ENCODE measurements at regions not wholly inside any gene's neighbourhood (a gene's known extent, or its start where the extent isn't known, plus 50 kb on each side); places are given as distances from the start of the nearest gene placed in this dataset.
"Not testable (repeated sequence)": the region's sequence is repeated elsewhere in the genome, so short reads cannot be mapped to it uniquely, and the experiment has no call there.

DNA sequence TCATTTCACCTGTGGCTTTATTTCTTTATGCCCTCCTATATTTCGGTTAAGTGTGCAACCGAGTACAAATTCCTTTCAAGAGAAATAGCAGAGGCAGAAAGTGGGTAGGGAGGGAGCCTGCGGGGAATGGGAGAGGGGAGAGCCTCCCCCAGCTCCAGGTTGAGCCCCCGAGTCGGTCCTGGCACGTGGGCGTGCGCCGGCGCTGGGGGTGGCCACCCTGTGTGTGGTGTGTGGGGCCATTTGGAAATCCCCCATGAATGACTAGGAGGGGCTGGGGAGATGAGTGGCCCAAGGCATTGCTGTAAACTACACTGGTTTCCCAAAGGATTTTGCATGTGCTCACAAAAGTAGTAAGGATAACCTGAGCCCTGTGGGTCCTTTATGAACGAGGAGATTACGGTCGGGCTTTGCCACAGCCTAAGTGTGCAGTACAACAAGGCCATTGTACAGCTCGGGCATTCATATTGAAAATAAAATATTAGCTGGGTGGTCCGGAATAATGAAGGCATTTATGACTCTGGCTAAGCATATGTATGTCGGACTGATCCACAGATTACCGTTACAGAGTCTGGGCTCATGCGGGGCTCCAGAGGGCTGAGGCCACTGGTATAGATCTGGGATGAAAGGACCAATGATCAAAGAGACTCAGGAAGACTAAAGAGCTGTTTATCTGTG, 84.5 kb upstream of the RALGAPA2 start:
- no peak for DNase-seq (ENCODE audit: low read depth)

GRCh38 chr20:20795721-20796120, 83.3 kb upstream of the RALGAPA2 start:
- no peak for DNase-seq (ENCODE audit: low read depth)

GRCh38 chr20:20795119-20795518, 82.7 kb upstream of the RALGAPA2 start:
- no peak for DNase-seq (ENCODE audit: low read depth)

- no peak for DNase-seq (ENCODE audit: low read depth)
Observed at GRCh38 chr20:20793591-20793990, 81.1 kb upstream of the RALGAPA2 start.

- DNase-seq (ENCODE audit: low read depth) = no peak
Observed at GRCh38 chr20:20791664-20792568, 79.5 kb upstream of the RALGAPA2 start.

DNA sequence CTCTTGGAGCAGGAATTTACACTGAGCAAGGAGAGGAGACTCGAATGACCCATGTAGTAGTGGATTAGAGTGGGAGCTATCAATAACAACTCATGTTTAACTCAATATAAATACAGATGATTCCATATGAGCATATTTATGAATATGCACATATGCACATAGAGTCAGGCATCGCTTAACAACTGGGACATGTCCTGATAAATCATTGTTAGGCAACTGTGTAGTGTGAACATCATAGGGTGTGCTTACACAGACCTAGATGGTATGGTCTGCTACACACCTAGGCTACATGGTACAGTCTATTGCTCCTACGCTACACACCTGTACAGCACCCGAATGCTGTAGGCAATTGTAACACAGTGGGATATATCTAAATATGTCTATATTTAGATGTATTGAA, 75.9 kb upstream of the RALGAPA2 start:
- DNase-seq (ENCODE audit: low read depth) = no peak

DNA sequence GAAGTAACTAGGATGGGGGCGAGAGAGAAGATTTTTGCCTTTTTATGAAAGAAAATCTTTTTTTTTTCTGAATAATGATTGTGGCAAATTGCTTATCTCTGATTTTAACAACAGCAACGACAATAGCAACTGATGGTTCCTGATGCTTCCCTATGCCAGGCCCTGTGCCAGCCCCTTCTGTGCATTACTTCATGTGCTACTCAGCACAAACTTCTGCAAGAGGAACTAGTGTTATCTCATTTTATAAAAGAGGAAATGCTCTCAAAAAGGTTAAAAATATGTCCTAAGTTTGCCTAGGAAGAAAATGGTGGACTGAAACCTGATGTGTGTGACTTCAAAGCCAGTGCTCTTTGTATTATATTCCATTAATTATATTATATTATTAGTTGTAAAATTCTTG, 74.0 kb upstream of the RALGAPA2 start:
- no peak for DNase-seq (ENCODE audit: low read depth)

GRCh38 chr20:20785226-20785625, 72.8 kb upstream of the RALGAPA2 start:
- DNase-seq (ENCODE audit: low read depth) = no peak

DNA sequence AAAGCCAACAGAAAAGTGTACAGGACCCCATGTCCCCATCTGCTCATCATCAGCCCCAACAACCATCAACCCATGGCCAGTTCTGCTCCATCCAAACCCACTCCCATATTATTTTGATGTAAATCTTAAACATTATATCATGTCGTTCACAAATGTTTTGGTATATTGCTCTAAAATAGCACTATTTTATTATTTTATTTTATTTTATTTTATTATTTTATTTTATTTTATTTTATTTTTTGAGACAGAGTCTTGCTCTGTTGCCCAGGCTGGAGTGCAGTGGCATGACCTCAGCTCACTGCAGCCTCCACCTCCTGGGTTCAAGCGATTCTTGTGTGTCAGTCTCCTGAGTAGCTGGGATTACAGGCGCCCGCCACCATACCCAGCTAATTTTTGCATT, 72.0 kb upstream of the RALGAPA2 start:
- DNase-seq (ENCODE audit: low read depth) = not testable (repeated sequence)

GRCh38 chr20:20783450-20783849, 71.0 kb upstream of the RALGAPA2 start:
- DNase-seq (ENCODE audit: low read depth) = no peak

DNA sequence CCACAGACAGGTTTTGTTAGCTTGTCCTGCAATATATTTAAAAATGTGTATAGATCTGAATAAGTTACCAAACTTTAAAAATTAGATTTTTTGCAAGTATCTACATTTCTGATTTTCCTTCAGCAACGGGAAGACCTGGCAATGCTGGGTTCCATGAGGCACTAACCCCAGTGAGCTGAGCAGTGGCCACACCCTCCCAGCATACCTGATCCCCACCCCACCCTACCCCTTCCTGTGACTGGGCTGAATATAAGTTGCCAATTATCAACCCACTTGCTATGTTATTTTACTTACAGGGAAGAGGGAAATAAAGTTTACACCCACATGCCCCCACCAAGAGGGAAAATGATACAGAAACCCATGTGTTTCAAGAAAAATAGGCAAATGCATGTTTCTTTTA, 70.3 kb upstream of the RALGAPA2 start:
- no peak for DNase-seq (ENCODE audit: low read depth)

DNA sequence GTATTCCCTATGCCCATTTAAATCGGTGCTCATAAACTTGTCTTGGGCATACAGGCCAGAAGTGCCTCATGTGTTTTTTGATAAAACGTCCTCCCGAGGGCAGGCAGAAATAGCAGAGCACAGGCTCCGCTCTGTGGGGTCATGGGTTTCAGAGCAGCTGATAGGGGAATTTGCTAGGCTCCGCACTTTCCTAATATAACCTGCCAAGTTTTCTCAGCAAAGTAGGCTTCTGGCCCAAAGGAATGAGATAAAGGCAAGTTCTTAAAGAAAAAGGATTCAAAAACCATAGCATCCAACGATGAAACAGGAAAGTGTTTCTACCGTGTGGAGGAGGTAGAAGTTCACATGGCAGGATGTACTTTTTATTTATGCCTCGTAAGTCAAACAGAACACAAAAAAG, 69.8 kb upstream of the RALGAPA2 start:
- no peak for DNase-seq (ENCODE audit: low read depth)

- no peak for DNase-seq (ENCODE audit: low read depth)
Observed at GRCh38 chr20:20781029-20781428, 68.6 kb upstream of the RALGAPA2 start.

DNA sequence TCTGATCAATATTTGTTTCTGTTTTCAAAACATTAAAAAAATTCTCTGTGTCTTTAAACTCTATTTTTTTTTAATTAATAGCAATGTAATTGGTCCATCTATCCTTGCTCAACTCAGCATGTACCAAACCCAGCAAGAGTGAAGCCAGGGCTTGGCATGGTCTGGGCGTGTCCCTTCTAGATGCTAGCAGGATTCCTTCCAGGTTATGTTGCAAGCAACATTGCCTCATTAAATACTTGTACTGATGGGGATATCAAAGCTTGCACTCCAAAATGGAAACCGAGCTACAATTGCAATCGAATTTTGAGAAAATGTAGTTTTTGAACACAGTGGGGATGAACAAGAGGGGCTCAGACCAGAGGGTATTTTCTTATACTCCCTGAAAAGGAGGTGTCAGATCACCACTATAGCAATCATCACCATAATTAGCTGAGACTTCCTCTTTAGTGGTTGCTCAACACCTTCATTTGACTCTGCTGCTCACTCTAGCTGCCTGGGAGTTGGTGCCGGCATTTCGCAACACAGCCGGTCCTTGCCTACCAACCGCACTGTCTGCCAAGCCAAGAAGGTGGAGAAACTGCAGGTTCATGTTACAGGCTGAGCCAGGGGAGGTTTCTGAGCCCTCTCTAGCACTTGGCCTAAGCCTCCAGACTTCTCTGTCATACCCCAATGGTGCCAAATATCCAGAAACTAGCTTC, 67.8 kb upstream of the RALGAPA2 start:
- peak; percentile 50 for DNase-seq (ENCODE audit: low read depth)

GRCh38 chr20:20778676-20779075, 66.2 kb upstream of the RALGAPA2 start:
- DNase-seq (ENCODE audit: low read depth) = no peak

GRCh38 chr20:20772497-20773085, 60.1 kb upstream of the RALGAPA2 start:
- no peak for DNase-seq (ENCODE audit: low read depth)

DNA sequence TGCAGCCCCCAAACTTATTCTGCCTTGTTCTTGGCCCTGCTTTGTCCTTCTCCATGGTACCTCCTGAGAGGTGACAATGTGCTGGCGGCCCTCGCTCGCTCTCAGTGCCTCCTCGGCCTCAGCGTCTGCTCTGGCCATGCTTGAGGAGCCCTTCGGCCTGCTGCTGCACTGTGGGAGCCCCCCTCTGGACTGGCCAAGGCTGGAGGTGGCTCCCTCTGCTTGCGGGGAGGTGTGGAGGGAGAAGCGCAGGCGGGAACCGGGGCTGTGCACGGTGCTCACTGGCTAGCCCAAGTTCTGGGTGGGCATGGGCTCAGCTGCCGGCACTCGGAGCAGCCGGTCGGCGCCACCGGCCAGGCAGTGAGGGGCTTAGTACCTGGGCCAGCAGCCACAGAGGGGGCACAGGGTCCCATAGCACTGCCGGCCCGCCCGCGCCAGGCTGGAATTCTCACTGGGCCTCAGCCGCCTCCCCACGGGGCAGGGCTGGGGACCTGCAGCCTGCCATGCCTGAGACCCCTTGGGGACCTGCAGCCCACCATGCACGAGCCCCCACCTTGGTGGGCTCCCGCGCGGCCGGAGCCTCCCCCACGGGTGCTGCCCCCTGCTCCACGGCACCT, 55.9 kb upstream of the RALGAPA2 start:
- no peak for DNase-seq (ENCODE audit: low read depth)

GRCh38 chr20:20765696-20766365, 53.4 kb upstream of the RALGAPA2 start:
- DNase-seq (ENCODE audit: low read depth) = no peak

DNA sequence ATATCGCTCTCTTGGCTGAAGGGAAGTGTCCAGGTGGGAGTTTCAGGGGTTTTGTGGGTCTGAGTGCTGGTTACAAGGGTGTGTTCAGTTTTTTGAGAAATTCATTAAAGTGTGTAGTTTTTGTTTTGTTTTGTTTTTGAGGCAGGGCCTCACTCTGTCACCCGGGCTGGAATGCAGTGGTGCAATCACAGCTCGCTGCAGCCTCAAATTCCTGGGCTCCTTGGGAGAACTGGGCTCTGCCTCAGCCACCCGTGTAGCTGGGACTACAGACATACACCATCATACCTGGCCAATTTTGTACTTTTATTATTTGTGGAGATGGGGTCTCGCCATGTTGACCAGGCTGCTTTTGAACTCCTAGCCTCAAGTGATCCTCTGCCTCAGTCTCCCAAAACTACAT, 51.2 kb upstream of the RALGAPA2 start:
- no peak for DNase-seq (ENCODE audit: low read depth)

Measured in HT1080 (cell line).